NCI-H146 treated with DMSO at 0.1 percent for 48 hours (cell line): ENCODE measurements at regions not wholly inside any gene's neighbourhood (a gene's known extent, or its start where the extent isn't known, plus 50 kb on each side); places are given as distances from the start of the nearest gene placed in this dataset.
A peak's percentile ranks its signal among the peaks of the same experiment; 100 is the strongest.

ENCODE experiments used
- DNase-seq: peaks from one replicate; lab custom pipeline; 2025; ENCODE audit not compliant: unreplicated experiment; lab: John Stamatoyannopoulos, UW

DNA sequence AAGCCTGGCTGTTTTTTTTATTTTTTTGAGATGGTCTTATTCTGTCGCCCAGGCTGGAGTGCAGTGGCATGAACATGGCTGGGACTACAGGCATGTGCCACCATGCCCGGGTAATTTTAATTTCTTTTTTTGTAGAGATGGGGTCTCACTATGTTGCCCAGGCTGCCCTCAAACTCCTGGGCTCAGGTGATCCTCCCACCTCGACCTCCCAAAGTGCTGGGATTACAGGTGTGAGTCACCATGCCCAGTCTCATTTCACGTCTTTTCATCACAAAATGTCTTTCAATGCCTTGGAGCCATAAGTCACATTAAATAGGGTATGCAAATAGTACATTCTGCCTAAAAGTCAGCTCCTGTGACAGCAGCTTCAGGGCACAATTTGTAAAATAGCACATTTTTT is 52.8 kb downstream of the SOX2 start:
- no peak for DNase-seq

DNA sequence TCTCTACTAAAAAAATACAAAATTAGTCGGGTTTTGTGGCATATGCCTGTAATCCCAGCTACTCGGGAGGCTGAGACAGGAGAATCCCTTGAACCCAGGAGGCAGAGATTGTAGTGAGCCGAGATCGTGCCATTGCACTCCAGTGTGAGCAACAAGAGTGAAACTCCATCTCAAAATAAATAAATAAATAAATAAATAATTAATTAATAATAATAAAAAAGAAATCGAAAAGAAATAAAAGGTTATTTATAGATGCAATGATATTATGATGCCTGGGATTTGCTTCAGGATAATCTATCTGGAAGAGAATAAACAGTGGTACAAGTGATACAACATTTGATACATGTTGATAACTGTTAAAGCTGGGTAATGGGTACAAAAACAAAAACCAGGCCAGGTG is 58.6 kb downstream of the SOX2 start:
- no peak for DNase-seq

- DNase-seq, result no peak
Measured at GRCh38 chr3:181771120-181771519, 59.4 kb downstream of the SOX2 start.

DNA sequence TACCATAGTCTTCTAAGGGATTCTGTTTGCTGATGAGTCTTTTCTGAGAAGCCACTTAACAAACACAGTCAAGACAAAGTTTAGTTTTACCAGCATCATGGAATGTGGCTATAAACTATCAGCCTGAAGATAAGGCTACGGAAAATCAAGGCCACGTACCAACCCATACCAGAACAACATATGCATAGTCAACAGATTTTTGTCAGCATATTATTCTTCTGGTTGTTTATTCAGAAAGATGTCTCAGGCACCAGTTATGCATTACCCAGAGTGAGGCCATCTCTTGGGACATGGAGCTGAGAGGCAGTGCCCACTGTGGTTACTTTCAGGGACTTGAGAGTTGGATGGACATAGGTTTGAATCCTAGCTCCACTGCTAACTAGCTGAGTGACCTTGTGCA is 60.4 kb downstream of the SOX2 start:
- DNase-seq, result no peak

DNA sequence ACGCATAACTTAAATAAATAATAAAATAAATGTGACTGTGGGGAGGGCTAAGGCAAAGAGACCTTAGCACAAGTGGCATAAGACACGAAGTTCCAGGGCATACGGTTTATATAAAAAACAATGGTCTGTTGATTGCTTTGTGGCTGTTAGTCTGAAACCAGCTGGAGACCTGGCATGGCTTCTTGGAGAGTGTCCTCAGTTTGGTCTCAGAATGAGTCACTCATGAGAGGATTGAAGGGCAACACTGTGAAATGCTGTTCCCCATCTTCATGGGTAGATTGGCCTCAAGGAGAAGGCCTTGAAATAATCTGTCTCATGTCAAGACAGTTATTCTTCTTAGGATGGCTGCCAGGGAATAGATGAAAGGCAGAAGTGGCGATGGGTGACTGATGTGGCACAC is 62.2 kb downstream of the SOX2 start:
- no peak for DNase-seq

DNA sequence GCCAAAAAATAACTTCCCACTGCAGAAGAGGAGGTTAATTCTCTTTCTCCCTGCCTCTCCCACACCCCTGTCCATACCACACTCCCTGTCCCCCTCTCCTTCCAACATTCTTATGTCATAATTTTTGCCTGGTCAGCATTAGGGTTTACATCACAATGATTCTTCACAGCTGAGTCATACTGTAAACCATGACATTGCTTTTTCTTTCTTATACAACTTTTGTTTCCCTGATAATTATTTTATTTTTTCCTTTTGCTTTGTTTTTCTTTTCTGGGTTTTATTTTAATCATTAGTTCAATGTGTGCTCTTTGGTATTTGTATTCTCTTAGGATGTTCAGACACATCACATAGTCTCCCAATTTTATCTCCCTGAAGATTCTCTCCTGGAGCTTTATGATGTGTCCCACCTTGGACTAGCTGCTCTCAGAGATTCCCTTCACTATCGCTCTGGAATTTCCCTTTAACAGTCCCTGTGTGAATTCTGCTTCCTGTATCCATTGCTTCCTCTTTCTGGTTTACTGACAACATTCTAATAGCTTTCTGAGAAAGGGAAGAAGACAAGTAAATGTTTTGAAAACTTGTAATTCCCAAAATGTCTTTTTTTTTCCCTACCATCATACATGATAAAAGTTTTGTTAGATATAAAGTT is 70.7 kb downstream of the SOX2 start:
- no peak for DNase-seq

DNA sequence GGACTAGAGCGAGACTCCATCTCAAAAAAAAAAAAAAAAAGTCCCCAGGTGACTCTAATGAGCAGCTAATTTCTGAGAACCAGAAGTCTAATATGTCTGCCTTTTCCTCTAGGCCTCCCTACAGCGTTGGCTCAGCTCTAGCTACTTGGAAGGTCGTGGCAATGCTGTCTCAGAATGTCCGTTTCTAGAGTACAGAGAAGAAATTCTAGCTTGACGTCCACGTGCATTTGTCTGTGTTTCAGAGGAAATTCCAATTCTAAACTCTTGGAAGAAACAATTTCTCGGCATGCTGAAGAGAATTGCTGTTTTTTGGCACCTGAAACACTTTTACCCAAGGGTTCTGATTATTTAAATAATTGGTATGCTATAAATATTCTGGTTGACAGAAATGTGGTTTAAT is 78.8 kb downstream of the SOX2 start:
- DNase-seq, result no peak

DNA sequence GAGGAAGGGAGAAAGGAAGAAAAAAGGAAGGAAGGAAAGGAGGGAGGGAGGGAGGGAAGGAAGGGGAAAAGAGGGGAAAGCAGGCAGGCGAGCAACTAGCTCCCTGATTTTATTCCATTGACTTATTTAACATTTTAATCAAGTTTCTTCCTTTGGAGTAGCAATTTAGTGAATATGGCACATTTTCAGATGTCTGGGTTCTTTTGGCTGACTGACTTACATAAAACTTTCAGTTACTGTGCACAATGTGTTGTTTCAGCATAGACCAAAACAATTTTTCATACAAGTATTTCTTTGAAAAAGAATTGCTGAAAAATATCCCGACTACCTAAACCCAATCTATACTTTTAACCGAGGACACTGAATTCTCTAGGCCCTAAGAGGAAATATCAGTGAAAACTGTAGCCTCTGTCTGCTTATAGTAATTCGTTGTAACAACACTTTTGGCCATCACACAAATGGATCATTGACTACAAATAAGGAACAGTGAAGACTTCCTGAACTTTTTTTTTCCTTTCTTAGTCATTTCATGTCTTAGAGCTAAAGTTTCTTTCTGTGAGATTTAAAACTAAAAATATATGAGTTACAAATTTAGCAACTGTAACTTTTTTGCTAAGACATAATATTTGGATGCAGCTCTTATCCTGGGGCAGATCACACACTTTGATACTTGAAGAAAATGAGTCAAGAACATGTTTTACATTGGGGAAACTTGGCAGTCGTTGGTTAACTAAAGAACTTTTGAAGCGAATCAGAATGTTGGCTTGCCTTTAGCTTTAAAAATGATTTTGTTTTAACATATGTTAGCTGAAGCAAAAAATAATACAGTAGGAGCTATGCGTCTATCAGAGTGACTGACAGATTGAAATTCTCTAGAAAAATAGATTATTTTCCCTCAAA is 79.6 kb downstream of the SOX2 start:
- no peak for DNase-seq

GRCh38 chr3:181793006-181793405 is 81.3 kb downstream of the SOX2 start:
- DNase-seq, result no peak

DNA sequence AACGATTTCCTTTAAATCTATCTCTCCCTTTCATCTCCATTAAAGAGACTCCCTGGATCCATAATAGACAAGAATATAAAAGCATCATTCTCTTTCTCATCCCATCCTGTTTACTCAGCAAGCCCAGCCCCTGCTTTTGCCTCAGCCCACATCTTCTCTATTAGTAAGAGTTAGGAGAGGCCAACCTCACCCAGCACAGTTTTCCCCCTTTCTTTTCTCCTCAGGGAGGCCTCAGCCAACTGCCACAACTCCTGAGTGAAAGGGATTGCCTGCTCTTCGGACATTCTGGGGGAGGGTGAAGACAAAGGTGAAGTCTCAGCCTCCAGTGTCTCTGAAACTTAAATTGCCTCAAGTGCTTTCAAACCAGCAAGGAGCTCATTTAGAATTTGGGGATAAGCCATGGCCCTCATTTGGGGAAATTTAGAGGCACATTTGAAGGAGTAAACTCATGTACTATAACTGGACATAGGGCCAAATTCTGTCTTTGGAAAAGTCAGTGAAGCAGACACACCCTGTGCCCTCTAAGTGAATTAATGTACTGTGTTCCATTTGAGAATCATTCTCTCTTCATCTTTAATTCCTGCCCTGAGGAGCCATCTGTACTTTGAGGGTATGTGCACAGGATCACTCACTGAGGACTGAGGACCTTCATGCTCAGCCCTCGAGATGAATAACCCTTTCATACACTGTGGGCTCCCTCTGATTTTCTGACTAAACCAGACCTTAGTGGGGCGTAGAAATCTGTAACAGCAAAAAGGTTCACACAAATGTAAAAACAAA is 82.5 kb downstream of the SOX2 start:
- peak; percentile 72 for DNase-seq

DNA sequence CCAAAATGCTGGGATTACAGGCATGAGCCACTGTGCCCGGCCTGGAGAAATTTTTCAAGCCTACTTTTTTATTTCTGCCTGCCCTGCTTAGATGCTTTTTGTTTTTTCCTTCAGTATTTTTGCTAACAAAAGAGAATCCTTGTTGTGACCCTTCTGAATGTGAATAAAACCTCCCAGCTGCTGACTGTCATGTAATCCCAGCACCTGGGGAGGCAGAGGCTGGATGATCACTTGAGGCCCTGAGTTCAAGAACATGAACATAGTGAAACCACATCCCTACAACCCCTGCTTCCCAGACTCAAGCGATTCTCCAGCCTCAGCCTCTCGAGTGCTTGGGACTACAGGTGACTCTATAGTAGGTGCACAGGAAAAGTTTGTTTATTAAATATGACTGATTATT is 84.9 kb downstream of the SOX2 start:
- DNase-seq, result no peak

DNA sequence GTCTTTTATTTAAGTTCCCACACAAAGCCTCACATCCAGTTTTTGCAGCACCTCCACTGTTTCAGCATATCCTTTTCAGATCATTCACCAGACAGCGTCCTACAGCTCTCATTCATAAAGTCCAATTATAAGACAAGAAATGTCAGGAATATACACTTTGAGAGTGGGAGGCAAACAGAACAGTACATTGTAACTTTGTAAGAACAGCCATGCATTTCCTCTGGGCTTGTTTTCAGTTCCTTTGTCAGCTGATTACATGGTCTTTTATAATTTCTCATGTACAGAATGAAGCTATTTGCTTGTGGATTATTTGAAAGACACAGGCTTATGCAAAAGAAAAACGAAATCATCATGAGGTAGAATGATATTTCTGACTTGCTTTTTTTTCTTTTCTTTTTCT is 85.7 kb downstream of the SOX2 start:
- DNase-seq, result no peak

DNA sequence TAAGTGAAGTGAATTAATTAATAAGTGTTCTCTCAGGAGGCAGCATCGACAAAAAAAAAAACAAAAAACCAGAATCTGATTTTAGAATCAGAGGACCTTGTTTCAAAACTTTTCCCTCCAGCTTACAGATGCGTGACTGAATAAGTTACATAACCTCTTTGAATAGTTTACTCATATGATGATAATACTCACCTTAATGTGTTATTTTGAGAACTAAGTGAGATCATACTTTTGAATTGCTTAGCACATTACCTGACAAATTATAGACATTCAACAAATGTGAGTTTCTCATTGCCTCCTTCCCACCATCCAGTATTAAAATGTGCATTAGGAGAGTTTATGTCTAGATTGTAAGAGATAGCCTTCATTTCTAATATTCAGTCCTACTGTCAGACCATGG is 94.0 kb downstream of the SOX2 start:
- DNase-seq, result no peak

DNA sequence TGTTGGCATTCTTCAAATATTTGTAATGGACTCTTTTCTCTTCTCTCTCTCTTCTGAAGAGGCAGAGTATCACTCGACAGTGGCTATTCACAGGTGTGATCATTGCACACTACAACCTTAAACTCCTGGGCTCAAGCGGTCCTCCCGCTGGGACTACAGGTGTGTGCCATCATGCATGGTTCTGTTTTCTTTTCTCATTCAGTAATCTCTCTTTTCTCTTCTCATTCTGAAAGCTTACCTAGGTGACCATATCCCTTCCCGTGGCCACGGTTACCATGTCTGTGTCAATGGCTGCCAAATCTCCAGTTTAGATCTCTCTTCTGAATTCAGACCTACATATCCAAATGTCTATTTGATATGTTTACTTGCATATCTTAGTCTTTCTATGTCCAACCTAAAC is 96.3 kb downstream of the SOX2 start:
- peak; percentile 99 for DNase-seq

GRCh38 chr3:181823716-181824115 is 112.0 kb downstream of the SOX2 start:
- DNase-seq, result peak; percentile 72

DNA sequence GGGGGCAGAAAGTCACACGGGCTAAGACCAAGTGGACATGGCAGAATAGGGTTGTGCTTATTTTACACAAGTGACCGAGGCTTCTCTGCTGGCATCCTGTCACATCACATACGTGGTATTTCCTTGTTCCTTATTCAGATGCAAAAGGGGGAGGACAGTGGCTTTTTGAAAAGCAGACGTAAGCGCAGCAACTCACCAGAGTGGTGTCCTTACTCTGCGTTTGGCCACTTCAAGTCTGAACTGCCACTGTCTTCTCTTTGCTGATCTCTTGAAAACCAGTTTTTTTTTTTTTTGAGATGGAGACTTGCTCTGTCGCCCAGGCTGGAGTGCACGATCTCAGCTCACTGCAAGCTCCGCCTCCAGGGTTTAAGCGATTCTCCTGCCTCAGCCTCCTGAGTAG is 113.2 kb downstream of the SOX2 start:
- DNase-seq, result no peak

DNA sequence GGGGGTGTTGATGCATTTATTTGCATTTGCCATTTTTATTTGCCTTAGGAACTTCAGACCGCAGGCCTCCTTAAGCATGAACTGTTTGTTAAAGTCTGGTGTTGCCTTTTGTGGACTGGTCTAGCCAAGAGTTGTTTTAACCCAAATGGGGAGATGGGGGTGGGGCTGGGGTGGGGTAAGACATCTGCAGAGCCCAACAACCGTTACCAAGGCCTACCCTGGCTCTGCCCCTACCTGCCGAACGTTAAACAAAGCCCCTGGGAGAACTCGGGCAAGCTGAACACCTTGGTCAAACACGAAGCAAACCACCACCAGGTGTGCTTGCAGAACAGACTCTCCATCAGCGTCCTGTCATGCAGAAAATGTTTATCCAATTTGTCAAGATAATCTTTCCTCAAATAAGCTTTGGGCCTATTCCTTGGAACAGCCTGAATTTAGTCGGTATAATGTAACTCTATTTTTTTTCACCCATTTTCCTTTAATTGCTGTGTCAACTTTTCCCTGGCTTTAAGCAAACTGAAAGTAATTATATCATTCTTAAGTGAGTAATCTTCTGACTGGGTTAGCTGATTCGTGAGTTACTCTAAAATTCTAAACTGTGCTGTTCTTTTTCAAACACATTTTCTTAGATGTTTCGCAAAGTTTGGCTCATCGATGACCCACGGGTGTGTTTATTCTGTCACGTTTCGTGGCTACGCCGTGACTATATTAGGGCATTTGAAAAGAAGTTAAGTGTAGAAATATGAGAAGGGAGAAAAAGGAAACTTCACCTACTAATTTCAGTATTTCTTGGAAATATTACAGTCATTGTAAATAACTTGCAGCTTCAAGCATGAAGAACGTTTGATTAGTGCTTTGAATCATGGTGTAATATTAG is 127.6 kb downstream of the SOX2 start:
- DNase-seq, result peak; percentile 100

DNA sequence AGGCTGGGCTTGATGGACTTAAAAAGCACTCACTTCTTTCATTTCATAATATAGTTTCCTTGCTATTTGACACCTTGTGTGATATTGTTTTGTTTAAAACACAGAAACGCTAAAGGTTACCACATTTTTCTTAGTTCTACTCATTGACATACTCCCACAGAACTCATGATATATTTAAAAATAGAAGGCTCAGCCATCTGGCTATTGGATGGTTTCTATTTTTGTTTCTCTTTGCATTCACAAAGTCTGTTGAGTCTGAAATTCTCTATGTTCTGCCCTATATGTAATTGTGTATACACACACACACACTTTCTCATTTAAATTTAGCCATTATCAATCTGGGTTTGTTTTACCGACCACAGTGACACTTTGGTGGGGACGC is 128.2 kb downstream of the SOX2 start:
- peak; percentile 93 for DNase-seq

DNA sequence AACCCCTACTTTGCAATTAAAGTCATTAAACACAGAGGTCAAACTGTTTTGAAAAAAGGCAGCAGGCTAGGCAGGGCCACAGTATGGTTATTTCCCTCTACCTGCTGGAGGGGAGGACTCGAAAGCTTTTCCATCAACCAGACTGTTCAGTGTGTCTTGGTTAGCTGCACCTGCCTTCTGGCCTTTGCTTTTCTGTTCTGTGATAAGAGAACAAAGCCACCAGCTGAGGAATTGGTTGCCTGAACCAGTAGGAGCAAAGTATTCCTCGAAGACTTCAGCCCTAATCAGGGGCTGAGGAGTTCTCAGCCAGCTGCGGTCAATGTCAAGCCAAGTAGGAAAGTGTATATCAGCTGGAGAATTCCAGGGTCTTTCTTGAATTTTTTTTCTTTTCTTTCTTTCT is 132.5 kb downstream of the SOX2 start:
- peak; percentile 100 for DNase-seq

GRCh38 chr3:181847276-181847675 is 135.6 kb downstream of the SOX2 start:
- no peak for DNase-seq

- peak; percentile 95 for DNase-seq
Measured at GRCh38 chr3:181851063-181851462, 139.3 kb downstream of the SOX2 start.
